ENCODE measurements at regions not wholly inside any gene's neighbourhood (a gene's known extent, or its start where the extent isn't known, plus 50 kb on each side); places are given as distances from the start of the nearest gene placed in this dataset.
"Not testable (repeated sequence)": the region's sequence is repeated elsewhere in the genome, so short reads cannot be mapped to it uniquely, and the experiment has no call there.

GRCh38 chr1:98184856-98185255 lies 264.0 kb upstream of the DPYD start:
- no peak for DNase-seq

GRCh38 chr1:98181036-98181764 lies 260.4 kb upstream of the DPYD start:
- no peak for DNase-seq

- DNase-seq, result no peak
Observed at GRCh38 chr1:98179151-98179773, 258.4 kb upstream of the DPYD start.

- DNase-seq, result no peak
Observed at GRCh38 chr1:98177751-98178150, 256.9 kb upstream of the DPYD start.

GRCh38 chr1:98176936-98177335 lies 256.1 kb upstream of the DPYD start:
- DNase-seq, result no peak

GRCh38 chr1:98176414-98176813 lies 255.6 kb upstream of the DPYD start:
- DNase-seq, result no peak

GRCh38 chr1:98172578-98172977 lies 251.7 kb upstream of the DPYD start:
- DNase-seq, result no peak

- no peak for DNase-seq
Observed at GRCh38 chr1:98172022-98172421, 251.2 kb upstream of the DPYD start.

GRCh38 chr1:98164509-98164908 lies 243.7 kb upstream of the DPYD start:
- DNase-seq, result no peak

GRCh38 chr1:98157524-98158313 lies 236.9 kb upstream of the DPYD start:
- DNase-seq, result no peak

GRCh38 chr1:98147280-98147679 lies 226.4 kb upstream of the DPYD start:
- no peak for DNase-seq

- DNase-seq, result no peak
Observed at GRCh38 chr1:98145655-98146054, 224.8 kb upstream of the DPYD start.

- DNase-seq, result no peak
Observed at GRCh38 chr1:98143403-98143802, 222.6 kb upstream of the DPYD start.

- no peak for DNase-seq
Observed at GRCh38 chr1:98133131-98133530, 212.3 kb upstream of the DPYD start.

GRCh38 chr1:98130408-98130807 lies 209.6 kb upstream of the DPYD start:
- no peak for DNase-seq

GRCh38 chr1:98129491-98129890 lies 208.7 kb upstream of the DPYD start:
- DNase-seq, result no peak

- no peak for DNase-seq
Observed at GRCh38 chr1:98126740-98127139, 205.9 kb upstream of the DPYD start.

- no peak for DNase-seq
Observed at GRCh38 chr1:98121646-98122045, 200.8 kb upstream of the DPYD start.

GRCh38 chr1:98119796-98120195 lies 199.0 kb upstream of the DPYD start:
- no peak for DNase-seq

- no peak for DNase-seq
Observed at GRCh38 chr1:98113811-98114210, 193.0 kb upstream of the DPYD start.

- DNase-seq, result no peak
Observed at GRCh38 chr1:98112626-98113025, 191.8 kb upstream of the DPYD start.

- no peak for DNase-seq
Observed at GRCh38 chr1:98110674-98111073, 189.8 kb upstream of the DPYD start.

GRCh38 chr1:98108378-98108777 lies 187.5 kb upstream of the DPYD start:
- not testable (repeated sequence) for DNase-seq

GRCh38 chr1:98107256-98107655 lies 186.4 kb upstream of the DPYD start:
- DNase-seq, result no peak
